Neural cell (in vitro differentiated cells): ENCODE measurements at regions not wholly inside any gene's neighbourhood (a gene's known extent, or its start where the extent isn't known, plus 50 kb on each side); places are given as distances from the start of the nearest gene placed in this dataset.

ENCODE experiments used
- H2AFZ ChIP-seq: fragments of 200-600, 300-800 bp; sonication (generic), shearing (Covaris generic); 2 replicates; pipeline ENCODE4 v1.6.0; 2014; ENCODE audit warnings: low read depth, mild to moderate bottlenecking, antibody characterized with exemption, low read length, moderate library complexity
- H3F3A ChIP-seq: fragments of 200-600 bp; shearing (Covaris generic); 2 replicates; pipeline ENCODE4 v1.6.1; 2016; ENCODE audit warnings: mild to moderate bottlenecking, moderate library complexity, mixed read lengths, antibody characterized with exemption, low read length; ENCODE audit not compliant: insufficient read depth, poor library complexity, severe bottlenecking
- H3K27ac ChIP-seq: fragments of 200-600, 300-800 bp; sonication (generic), shearing (Covaris generic); 2 replicates; pipeline ENCODE4 v1.5.1; 2014; ENCODE audit warnings: mild to moderate bottlenecking, low read length, moderate library complexity
- H3K27me3 ChIP-seq: fragments of 300-800, 200-600 bp; sonication (generic), shearing (Covaris generic); 2 replicates; pipeline ENCODE4 v1.6.0; 2014; ENCODE audit warnings: mild to moderate bottlenecking, low read depth, low read length, moderate library complexity; ENCODE audit not compliant: insufficient read depth
- H3K36me3 ChIP-seq: fragments of 300-800, 200-600 bp; sonication (generic), shearing (Covaris generic); 2 replicates; pipeline ENCODE4 v1.5.1; 2014; ENCODE audit warnings: mild to moderate bottlenecking, antibody characterized with exemption, low read length, moderate library complexity; ENCODE audit not compliant: insufficient read depth
- H3K4me2 ChIP-seq: fragments of 300-800, 200-600 bp; sonication (generic), shearing (Covaris generic); 2 replicates; pipeline ENCODE4 v1.6.0; 2014; ENCODE audit warnings: mild to moderate bottlenecking, low read length
- H3K4me3 ChIP-seq: fragments of 300-800, 200-600 bp; sonication (generic), shearing (Covaris generic); 2 replicates; pipeline ENCODE4 v1.5.1; 2014; ENCODE audit warnings: mild to moderate bottlenecking, low read length, moderate library complexity
- H3K79me2 ChIP-seq: fragments of 200-600 bp; shearing (Covaris generic); replicated peaks from 2 replicates; pipeline ENCODE4 v1.6.0; 2014; ENCODE audit warnings: mild to moderate bottlenecking, low read length, moderate library complexity; ENCODE audit not compliant: insufficient read depth
- H3K9ac ChIP-seq: fragments of 300-800, 200-600 bp; sonication (generic), shearing (Covaris generic); 2 replicates; pipeline ENCODE4 v1.6.1; 2016; ENCODE audit warnings: mild to moderate bottlenecking, low read length, mixed read lengths
- H3K9me2 ChIP-seq: fragments of 200-600 bp; shearing (Covaris generic); 2 replicates; pipeline ENCODE4 v1.6.1; 2016; ENCODE audit warnings: mild to moderate bottlenecking, low read length, mixed read lengths; ENCODE audit not compliant: insufficient read depth
- H3K9me3 ChIP-seq: fragments of 200-600, 300-800 bp; sonication (generic), shearing (Covaris generic); 2 replicates; pipeline ENCODE4 v1.6.1; 2016; ENCODE audit warnings: mild to moderate bottlenecking, mixed run types, low read length, moderate library complexity, mixed read lengths
- H4K20me1 ChIP-seq: fragments of 200-600 bp; shearing (Covaris generic); 2 replicates; pipeline ENCODE4 v1.6.1; 2016; ENCODE audit warnings: mild to moderate bottlenecking, mixed run types; ENCODE audit not compliant: insufficient read depth
- EP300 ChIP-seq: fragments of 450-650 bp; conservative IDR thresholded peaks from 2 replicates; pipeline ENCODE4 v1.6.1; 2014; ENCODE audit warnings: antibody characterized with exemption, mild to moderate bottlenecking, moderate library complexity; ENCODE audit not compliant: poor library complexity, severe bottlenecking
- EZH2 ChIP-seq: fragments of 200-600, 300-800 bp; shearing (Covaris generic), sonication (generic); IDR thresholded peaks from 2 replicates; pipeline ENCODE4 v1.6.1; 2014; ENCODE audit warnings: antibody characterized with exemption, low read length, borderline replicate concordance, mild to moderate bottlenecking; ENCODE audit not compliant: insufficient read depth, poor library complexity, severe bottlenecking
- MXI1 ChIP-seq: fragments of 450-650 bp; conservative IDR thresholded peaks from 2 replicates; pipeline ENCODE4 v1.6.1; 2014; ENCODE audit warnings: antibody characterized with exemption, mild to moderate bottlenecking; ENCODE audit not compliant: poor library complexity, severe bottlenecking
- POLR2AphosphoS5 ChIP-seq: IDR thresholded peaks from 2 replicates; pipeline ENCODE4 v1.6.1; 2012
- RAD21 ChIP-seq: fragments of 450-650 bp; conservative IDR thresholded peaks from 2 replicates; pipeline ENCODE4 v1.6.1; 2014; ENCODE audit warnings: antibody characterized with exemption, mild to moderate bottlenecking, moderate library complexity
- REST ChIP-seq: IDR thresholded peaks from 2 replicates; pipeline ENCODE4 v1.6.1; 2012; ENCODE audit warnings: borderline replicate concordance
- SMC3 ChIP-seq: fragments of 450-650 bp; conservative IDR thresholded peaks from 2 replicates; pipeline ENCODE4 v1.6.1; 2014; ENCODE audit warnings: antibody characterized with exemption, mild to moderate bottlenecking, moderate library complexity; ENCODE audit not compliant: poor library complexity
- TAF1 ChIP-seq: IDR thresholded peaks from 2 replicates; pipeline ENCODE4 v1.6.1; 2012; ENCODE audit warnings: low read depth
- TF ChIP-seq, protein P1 (sequence below): fragments of 450-650 bp; IDR thresholded peaks from 2 replicates; pipeline ENCODE4 v1.5.1; 2014; ENCODE audit warnings: antibody characterized with exemption, mild to moderate bottlenecking, moderate library complexity; ENCODE audit not compliant: poor library complexity, severe bottlenecking

- TF ChIP-seq MXI1 (no peak), POLR2AphosphoS5 (no peak), REST (no peak), EP300 (no peak), RAD21 (peak; percentile 84), EZH2 (no peak), SMC3 (peak; percentile 80), TAF1 (no peak)
- TF ChIP-seq, protein P1, sequence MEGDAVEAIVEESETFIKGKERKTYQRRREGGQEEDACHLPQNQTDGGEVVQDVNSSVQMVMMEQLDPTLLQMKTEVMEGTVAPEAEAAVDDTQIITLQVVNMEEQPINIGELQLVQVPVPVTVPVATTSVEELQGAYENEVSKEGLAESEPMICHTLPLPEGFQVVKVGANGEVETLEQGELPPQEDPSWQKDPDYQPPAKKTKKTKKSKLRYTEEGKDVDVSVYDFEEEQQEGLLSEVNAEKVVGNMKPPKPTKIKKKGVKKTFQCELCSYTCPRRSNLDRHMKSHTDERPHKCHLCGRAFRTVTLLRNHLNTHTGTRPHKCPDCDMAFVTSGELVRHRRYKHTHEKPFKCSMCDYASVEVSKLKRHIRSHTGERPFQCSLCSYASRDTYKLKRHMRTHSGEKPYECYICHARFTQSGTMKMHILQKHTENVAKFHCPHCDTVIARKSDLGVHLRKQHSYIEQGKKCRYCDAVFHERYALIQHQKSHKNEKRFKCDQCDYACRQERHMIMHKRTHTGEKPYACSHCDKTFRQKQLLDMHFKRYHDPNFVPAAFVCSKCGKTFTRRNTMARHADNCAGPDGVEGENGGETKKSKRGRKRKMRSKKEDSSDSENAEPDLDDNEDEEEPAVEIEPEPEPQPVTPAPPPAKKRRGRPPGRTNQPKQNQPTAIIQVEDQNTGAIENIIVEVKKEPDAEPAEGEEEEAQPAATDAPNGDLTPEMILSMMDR: peak; percentile 82
- Histone ChIP-seq H3K27ac (no peak overlapping the region), H3K79me2 (peaks cover 11% of the 10 kb centered on the region), H3K36me3 (no peaks in the 10 kb centered on the region), H3K9me2 (no peaks in the 10 kb centered on the region), H3K4me2 (no peak overlapping the region), H3F3A (no peaks in the 10 kb centered on the region), H3K4me3 (no peak overlapping the region), H3K27me3 (no peaks in the 10 kb centered on the region), H3K9ac (no peak overlapping the region), H3K9me3 (no peaks in the 10 kb centered on the region), H2AFZ (no peak overlapping the region), H4K20me1 (no peaks in the 10 kb centered on the region)
Observed at GRCh38 chr7:96414931-96415292, 93.0 kb upstream of the SLC25A13 start.

GRCh38 chr7:96410126-96410839 lies 88.4 kb upstream of the SLC25A13 start:
- TF ChIP-seq SMC3: no peak
- no peak for TF ChIP-seq TAF1
- TF ChIP-seq MXI1: no peak
- no peak for TF ChIP-seq EP300
- TF ChIP-seq REST: no peak
- no peaks in the 10 kb centered on the region for H3K36me3 ChIP-seq
- H3K79me2 ChIP-seq: peaks cover 9% of the 10 kb centered on the region
- no peaks in the 10 kb centered on the region for H3K9me3 ChIP-seq
- H4K20me1 ChIP-seq: no peaks in the 10 kb centered on the region
- no peak overlapping the region for H3K27ac ChIP-seq
- no peak overlapping the region for H2AFZ ChIP-seq
- H3F3A ChIP-seq: no peaks in the 10 kb centered on the region
- no peaks in the 10 kb centered on the region for H3K27me3 ChIP-seq
- no peak overlapping the region for H3K4me3 ChIP-seq
- no peak overlapping the region for H3K4me2 ChIP-seq
- no peaks in the 10 kb centered on the region for H3K9me2 ChIP-seq
- H3K9ac ChIP-seq: no peak overlapping the region
